Upper lobe of left lung (tissue), 4 donors: ENCODE measurements at regions not wholly inside any gene's neighbourhood (a gene's known extent, or its start where the extent isn't known, plus 50 kb on each side); places are given as distances from the start of the nearest gene placed in this dataset.

Experiments used
- EP300 ChIP-seq, 4 donors: sonication (generic); formaldehyde crosslinking; IDR thresholded peaks; one replicate each; pipeline ENCODE4 v1.5.1; 2017; ENCODE audit warnings: antibody characterized with exemption in 4 of 4, control low read depth in 2 of 4
- POLR2A ChIP-seq, 4 donors: fragments of 450-650 bp; IDR thresholded peaks; one replicate each; pipeline ENCODE4 v1.5.1; 2016 to 2017; ENCODE audit warnings: antibody characterized with exemption in 4 of 4, mild to moderate bottlenecking in 2 of 4
- POLR2AphosphoS5 ChIP-seq, 2 donors: sonication (generic); formaldehyde crosslinking; IDR thresholded peaks; one replicate each; pipeline ENCODE4 v1.5.1; 2017; ENCODE audit warnings: antibody characterized with exemption in 2 of 2
- TF ChIP-seq, protein P1 (sequence below), 6 experiments: fragments of 450-650 bp in 4 of 6; fragments of 200-600 bp in 2 of 6; sonication (generic) in 2 of 6; IDR thresholded peaks; one replicate each; pipeline ENCODE4 v1.5.1; 2016 to 2019; ENCODE audit warnings: antibody characterized with exemption in 6 of 6

GRCh38 chr13:106768991-106769390 is 201.1 kb upstream of the ARGLU1 start:
- TF ChIP-seq, protein P1, sequence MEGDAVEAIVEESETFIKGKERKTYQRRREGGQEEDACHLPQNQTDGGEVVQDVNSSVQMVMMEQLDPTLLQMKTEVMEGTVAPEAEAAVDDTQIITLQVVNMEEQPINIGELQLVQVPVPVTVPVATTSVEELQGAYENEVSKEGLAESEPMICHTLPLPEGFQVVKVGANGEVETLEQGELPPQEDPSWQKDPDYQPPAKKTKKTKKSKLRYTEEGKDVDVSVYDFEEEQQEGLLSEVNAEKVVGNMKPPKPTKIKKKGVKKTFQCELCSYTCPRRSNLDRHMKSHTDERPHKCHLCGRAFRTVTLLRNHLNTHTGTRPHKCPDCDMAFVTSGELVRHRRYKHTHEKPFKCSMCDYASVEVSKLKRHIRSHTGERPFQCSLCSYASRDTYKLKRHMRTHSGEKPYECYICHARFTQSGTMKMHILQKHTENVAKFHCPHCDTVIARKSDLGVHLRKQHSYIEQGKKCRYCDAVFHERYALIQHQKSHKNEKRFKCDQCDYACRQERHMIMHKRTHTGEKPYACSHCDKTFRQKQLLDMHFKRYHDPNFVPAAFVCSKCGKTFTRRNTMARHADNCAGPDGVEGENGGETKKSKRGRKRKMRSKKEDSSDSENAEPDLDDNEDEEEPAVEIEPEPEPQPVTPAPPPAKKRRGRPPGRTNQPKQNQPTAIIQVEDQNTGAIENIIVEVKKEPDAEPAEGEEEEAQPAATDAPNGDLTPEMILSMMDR (IDR thresholded peaks at IDR 0.05): no peak
- TF ChIP-seq POLR2A (IDR thresholded peaks at IDR 0.05): no peak
- TF ChIP-seq POLR2AphosphoS5 (IDR thresholded peaks at IDR 0.05): no peak
- TF ChIP-seq EP300 (IDR thresholded peaks at IDR 0.05): no peak
